OCI-LY7 (cell line): ENCODE measurements at regions not wholly inside any gene's neighbourhood (a gene's known extent, or its start where the extent isn't known, plus 50 kb on each side); places are given as distances from the start of the nearest gene placed in this dataset.

Experiments
- BruUV-seq: library from RNA; stranded (reverse); fragments of 400-500 nt; replicated peaks from 2 replicates; lab custom pipeline; 2021; lab: Mats Ljungman, UMichigan
- CTCF ChIA-PET: fragments of 300-600 bp; sonication (Branson Sonifier 250); formaldehyde crosslinking; loops from one replicate; lab custom pipeline; 2022; ENCODE audit warnings: antibody characterized with exemption; ENCODE audit not compliant: unreplicated experiment; lab: Charles Lee
- POLR2A ChIA-PET: fragments of 300-600 bp; sonication (Branson Sonifier 250); formaldehyde crosslinking; loops from one replicate; lab custom pipeline; 2022; ENCODE audit warnings: antibody characterized with exemption; lab: Charles Lee
- DNase-seq: peaks from one replicate; pipeline ENCODE4 v3.0.0-alpha.2; 2015; ENCODE audit warnings: low spot score
- H2AFZ ChIP-seq: fragments of 200-600 bp; sonication (generic), shearing (Covaris generic); 2 replicates; pipeline ENCODE4 v1.6.1; 2014; ENCODE audit warnings: mild to moderate bottlenecking, antibody characterized with exemption, low read length, moderate library complexity
- H3K27ac ChIP-seq: fragments of 200-600 bp; sonication (generic); 2 replicates; pipeline ENCODE4 v1.5.1; 2014; ENCODE audit warnings: mixed run types, low read depth, mild to moderate bottlenecking, moderate library complexity, low read length, inconsistent platforms; ENCODE audit not compliant: poor library complexity, severe bottlenecking
- H3K36me3 ChIP-seq: fragments of 200-600 bp; sonication (generic); 2 replicates; pipeline ENCODE4 v1.6.1; 2014; ENCODE audit warnings: mild to moderate bottlenecking, antibody characterized with exemption, low read length, moderate library complexity, mixed read lengths; ENCODE audit not compliant: insufficient read depth
- H3K4me1 ChIP-seq: fragments of 200-600 bp; sonication (generic); 2 replicates; pipeline ENCODE4 v1.5.1; 2014; ENCODE audit warnings: mild to moderate bottlenecking, low read length; ENCODE audit not compliant: insufficient read depth, poor library complexity, severe bottlenecking
- H3K4me2 ChIP-seq: fragments of 200-600 bp; sonication (generic); 2 replicates; pipeline ENCODE4 v1.6.1; 2014; ENCODE audit warnings: mild to moderate bottlenecking, low read length
- H3K4me3 ChIP-seq: fragments of 200-600 bp; sonication (generic); 2 replicates; pipeline ENCODE4 v1.5.1; 2014; ENCODE audit warnings: mild to moderate bottlenecking, low read depth, low read length; ENCODE audit not compliant: poor library complexity, severe bottlenecking
- H3K79me2 ChIP-seq: fragments of 200-600 bp; sonication (generic); 2 replicates; pipeline ENCODE4 v1.6.1; 2016; ENCODE audit warnings: low read depth, mild to moderate bottlenecking, low read length, moderate library complexity, mixed read lengths; ENCODE audit not compliant: insufficient read depth
- H3K9me2 ChIP-seq: fragments of 200-600 bp; sonication (generic); 2 replicates; pipeline ENCODE4 v1.6.1; 2016; ENCODE audit warnings: mild to moderate bottlenecking, low read length, mixed read lengths; ENCODE audit not compliant: insufficient read depth
- H3K9me3 ChIP-seq: fragments of 200-600 bp; sonication (generic); 2 replicates; pipeline ENCODE4 v1.6.1; 2014; ENCODE audit warnings: mild to moderate bottlenecking, mixed run types, low read length, mixed read lengths
- H4K20me1 ChIP-seq: fragments of 200-600 bp; sonication (generic); 2 replicates; pipeline ENCODE4 v1.6.1; 2014; ENCODE audit warnings: mild to moderate bottlenecking, antibody characterized with exemption, low read length, moderate library complexity, mixed read lengths; ENCODE audit not compliant: insufficient read depth
- CTCF ChIP-seq: fragments of 200-600 bp; sonication (generic); conservative IDR thresholded peaks from 2 replicates; pipeline ENCODE4 v1.5.1; 2014; ENCODE audit warnings: mild to moderate bottlenecking, antibody characterized with exemption, low read length, moderate library complexity, mixed read lengths
- EZH2phosphoT487 ChIP-seq: fragments of 200-600 bp; sonication (generic); IDR thresholded peaks from 2 replicates; pipeline ENCODE4 v1.6.1; 2018; ENCODE audit warnings: low read depth, borderline replicate concordance, mild to moderate bottlenecking, mixed run types, antibody characterized with exemption, low read length, moderate library complexity, mixed read lengths
- intact Hi-C: fragments of 100-400 bp; cut with micrococcal nuclease; formaldehyde crosslinking; loops from one replicate; pipeline ENCODE4 v1.10.0; 2022; ENCODE audit not compliant: unreplicated experiment

- H3K4me1 ChIP-seq = no peaks in the 10 kb centered on the region
- no peak overlapping the region for H3K27ac ChIP-seq
- H3K9me3 ChIP-seq = no peaks in the 10 kb centered on the region
- DNase-seq = no peak
- no peak overlapping the region for H3K4me3 ChIP-seq
- no peaks in the 10 kb centered on the region for H3K79me2 ChIP-seq
- no peak for TF ChIP-seq CTCF
- TF ChIP-seq EZH2phosphoT487 = no peak
- H3K9me2 ChIP-seq = no peaks in the 10 kb centered on the region
- BruUV-seq = no TSS peak
- no peak overlapping the region for H2AFZ ChIP-seq
- POLR2A ChIA-PET = no interaction called here
- H3K36me3 ChIP-seq = no peaks in the 10 kb centered on the region
- H4K20me1 ChIP-seq = no peaks in the 10 kb centered on the region
- no peak overlapping the region for H3K4me2 ChIP-seq
- CTCF ChIA-PET = no interaction called here
- intact Hi-C loops = no loop called here
Measured at GRCh38 chr13:71033026-71033425, 834.0 kb downstream of the DACH1 start.

- Histone ChIP-seq H3K4me3 (no peak overlapping the region), H3K27ac (no peak overlapping the region), H3K36me3 (no peaks in the 10 kb centered on the region), H3K9me3 (no peaks in the 10 kb centered on the region), H3K4me1 (no peaks in the 10 kb centered on the region), H3K9me2 (no peaks in the 10 kb centered on the region), H3K4me2 (no peak overlapping the region), H2AFZ (no peak overlapping the region), H4K20me1 (no peaks in the 10 kb centered on the region), H3K79me2 (no peaks in the 10 kb centered on the region)
- POLR2A ChIA-PET = interaction anchor here (1.1 kb wide), 1 partner anchor 937 kb away, joined by 4 read pairs; no protein-coding TSS in a partner anchor
- intact Hi-C loops = no loop called here
- DNase-seq = no peak
- CTCF ChIA-PET = no interaction called here
- TF ChIP-seq EZH2phosphoT487 = no peak
- no peak for TF ChIP-seq CTCF
- BruUV-seq = no TSS peak
Measured at GRCh38 chr13:71030784-71031183, 836.2 kb downstream of the DACH1 start.

- CTCF ChIA-PET = no interaction called here
- POLR2A ChIA-PET = interaction anchor here (0.7 kb wide), 1 partner anchor 258 kb away, joined by 3 read pairs; no protein-coding TSS in a partner anchor
- Histone ChIP-seq H4K20me1 (no peaks in the 10 kb centered on the region), H3K9me3 (no peaks in the 10 kb centered on the region), H3K27ac (no peak overlapping the region), H3K9me2 (no peaks in the 10 kb centered on the region), H3K36me3 (no peaks in the 10 kb centered on the region), H3K79me2 (no peaks in the 10 kb centered on the region), H3K4me2 (no peak overlapping the region), H3K4me1 (no peaks in the 10 kb centered on the region), H3K4me3 (no peak overlapping the region), H2AFZ (no peak overlapping the region)
- TF ChIP-seq CTCF = no peak
- TF ChIP-seq EZH2phosphoT487 = no peak
- intact Hi-C loops = no loop called here
- BruUV-seq = no TSS peak
- no peak for DNase-seq
Measured at GRCh38 chr13:71028884-71029283, 838.1 kb downstream of the DACH1 start.
